ENCODE measurements at regions not wholly inside any gene's neighbourhood (a gene's known extent, or its start where the extent isn't known, plus 50 kb on each side); places are given as distances from the start of the nearest gene placed in this dataset.
A peak's percentile ranks its signal among the peaks of the same experiment; 100 is the strongest.

GRCh38 chr7:112540839-112541577 lies 60.2 kb downstream of the LSMEM1 start:
- no peak for DNase-seq (ENCODE audit: low read depth, low spot score)
- CTCF ChIA-PET: no interaction called here

GRCh38 chr7:112546723-112547513 lies 66.1 kb downstream of the LSMEM1 start:
- ATAC-seq: no peak
- no TSS peak for BruUV-seq (replicated peaks)
- intact Hi-C loops (cut with micrococcal nuclease; ENCODE audit: unreplicated experiment): no loop called here

More at GRCh38 chr7:112540839-112541577, 60.2 kb downstream of the LSMEM1 start:
- H3K27ac ChIP-seq (ENCODE audit: low read length): no peak overlapping the region
- POLR2A ChIA-PET: interaction anchor here (0.7 kb wide), 1 partner anchor 12 kb away, joined by 3 read pairs; no protein-coding TSS in a partner anchor
- no peaks in the 10 kb centered on the region; the same call in 1 of the 2 replicates for H3K4me1 ChIP-seq (ENCODE audit: control insufficient read depth, insufficient read depth, low read length)
- no peak for TF ChIP-seq POLR2AphosphoS5 (IDR thresholded peaks at IDR 0.05; ENCODE audit: low read depth, low read length)
- TF ChIP-seq TCF7L2 (IDR thresholded peaks at IDR 0.05; ENCODE audit: low read depth, low read length): no peak
- ATAC-seq: no peak
- no TSS peak for BruUV-seq (replicated peaks)
- intact Hi-C loops (cut with micrococcal nuclease; ENCODE audit: unreplicated experiment): no loop called here
- H3K36me3 ChIP-seq (ENCODE audit: control insufficient read depth, insufficient read depth, low read length): no peaks in the 10 kb centered on the region
- H3K27me3 ChIP-seq (ENCODE audit: control insufficient read depth, insufficient read depth, low read length): no peaks in the 10 kb centered on the region
- in situ Hi-C loops (cut with HindIII; ENCODE audit: low pct_unique_long_range_greater_than_20kb, low sequenced_read_pairs): no loop called here
- H3K9me3 ChIP-seq (ENCODE audit: control insufficient read depth, insufficient read depth, low read depth, low read length): no peaks in the 10 kb centered on the region
- no peak overlapping the region for H3K4me3 ChIP-seq (ENCODE audit: low read depth in 2 of 2, low read length in 2 of 2)

More at GRCh38 chr7:112546723-112547513, 66.1 kb downstream of the LSMEM1 start:
- no peak for DNase-seq (ENCODE audit: low read depth, low spot score)
- POLR2A ChIA-PET: no interaction called here
- no peaks in the 10 kb centered on the region for H3K4me1 ChIP-seq (ENCODE audit: control insufficient read depth, insufficient read depth, low read length)
- no peaks in the 10 kb centered on the region for H3K36me3 ChIP-seq (ENCODE audit: control insufficient read depth, insufficient read depth, low read length)
- CTCF ChIA-PET: no interaction called here
- in situ Hi-C loops (cut with HindIII; ENCODE audit: low pct_unique_long_range_greater_than_20kb, low sequenced_read_pairs): no loop called here
- peak; percentile 3; the same call in 1 of the 2 replicates for TF ChIP-seq CTCF (IDR thresholded peaks at IDR 0.05)
- TF ChIP-seq REST (IDR thresholded peaks at IDR 0.05; ENCODE audit: insufficient read depth in 1 of 2, low read depth in 2 of 2, low read length in 1 of 2): no peak
- no peak for TF ChIP-seq POLR2AphosphoS5 (IDR thresholded peaks at IDR 0.05; ENCODE audit: low read depth, low read length)
- TF ChIP-seq TCF7L2 (IDR thresholded peaks at IDR 0.05; ENCODE audit: low read depth, low read length): no peak
- no peak for TF ChIP-seq SIN3A (IDR thresholded peaks at IDR 0.05; ENCODE audit: borderline replicate concordance, insufficient read depth, low read depth, low read length)
- no peak overlapping the region for H3K4me3 ChIP-seq (ENCODE audit: low read depth in 2 of 2, low read length in 2 of 2)
- H3K27ac ChIP-seq (ENCODE audit: low read length): no peak overlapping the region
- no peaks in the 10 kb centered on the region for H3K27me3 ChIP-seq (ENCODE audit: control insufficient read depth, insufficient read depth, low read length)
- H3K9me3 ChIP-seq (ENCODE audit: control insufficient read depth, insufficient read depth, low read depth, low read length): no peaks in the 10 kb centered on the region

Measured in Panc1 (cell line).